Kidney (tissue), 13 donors: ENCODE measurements at regions not wholly inside any gene's neighbourhood (a gene's known extent, or its start where the extent isn't known, plus 50 kb on each side); places are given as distances from the start of the nearest gene placed in this dataset.

Experiments
- DNase-seq, 5 donors: peaks; one replicate each; pipeline ENCODE4 v3.0.0-alpha.2; 2013 to 2020
- FAIRE-seq: peaks from 2 replicates; lab custom pipeline; 2012; peaks lifted over from hg19 to GRCh38; lab: Jason Lieb, UNC
- H3K27ac ChIP-seq, 2 donors: one replicate each; pipeline ENCODE4 v1.7.0; 2013; ENCODE audit warnings: low read depth in 2 of 2, low read length in 2 of 2, inconsistent platforms in 1 of 2
- H3K27me3 ChIP-seq: one replicate; pipeline ENCODE4 v1.7.1; 2013; ENCODE audit warnings: low read length, inconsistent platforms; ENCODE audit not compliant: control insufficient read depth, insufficient read depth
- H3K36me3 ChIP-seq, 3 donors: one replicate each; pipeline versions ENCODE4 v1.7.0 to v1.7.1; 2013; ENCODE audit warnings: low read length in 3 of 3, control low read depth in 1 of 3, inconsistent platforms in 1 of 3; ENCODE audit not compliant: insufficient read depth in 3 of 3, control insufficient read depth in 2 of 3
- H3K4me1 ChIP-seq, 3 donors: one replicate each; pipeline versions ENCODE4 v1.7.0 to v1.7.1; 2013; ENCODE audit warnings: low read length in 3 of 3, inconsistent platforms in 1 of 3, low read depth in 1 of 3; ENCODE audit not compliant: control insufficient read depth in 2 of 3, insufficient read depth in 2 of 3
- H3K4me3 ChIP-seq, 3 donors: one replicate each; pipeline versions ENCODE4 v1.7.0 to v1.8.1; 2013; ENCODE audit warnings: low read length in 3 of 3, control low read depth in 1 of 3, inconsistent platforms in 1 of 3
- H3K9ac ChIP-seq, 3 donors: one replicate each; pipeline versions ENCODE4 v1.7.0 to v1.7.1; 2013; ENCODE audit warnings: low read length in 3 of 3, control low read depth in 1 of 3, inconsistent platforms in 1 of 3
- H3K9me3 ChIP-seq, 3 donors: one replicate each; pipeline versions ENCODE4 v1.7.0 to v1.7.1; 2013; ENCODE audit warnings: low read length in 3 of 3, control low read depth in 1 of 3, inconsistent platforms in 1 of 3; ENCODE audit not compliant: control insufficient read depth in 2 of 3, insufficient read depth in 1 of 3
- CTCF ChIP-seq: IDR thresholded peaks from 3 replicates; pipeline ENCODE4 v1.5.1; 2012; ENCODE audit warnings: mild to moderate bottlenecking, moderate library complexity, borderline replicate concordance; ENCODE audit not compliant: insufficient read depth; ENCODE audit errors: extremely low read depth
- intact Hi-C: fragments of 100-400 bp; cut with DNase I; formaldehyde crosslinking; loops from one replicate; pipeline ENCODE4 v1.11.1; 2022
- donor health status: control.
- donor health status: control.
- donor health status: control.
- donor health status: control.
- donor health status: control.
- donor health status: DM: yes; HTN: yes; CAD: no.
- donor health status: Normal renal cell carcinoma (clear cell type).

GRCh38 chr10:113436851-113437250 is 116.0 kb upstream of the HABP2 start:
- TF ChIP-seq CTCF, result no peak
- intact Hi-C loops, result no loop called here
- no peaks in the 10 kb centered on the region for H3K9me3 ChIP-seq
- H3K9ac ChIP-seq, result no peak overlapping the region
- H3K27me3 ChIP-seq, result no peaks in the 10 kb centered on the region
- no peak overlapping the region for H3K27ac ChIP-seq
- H3K4me1 ChIP-seq, result no peaks in the 10 kb centered on the region
- FAIRE-seq, result no peak
- H3K36me3 ChIP-seq, result no peaks in the 10 kb centered on the region
- no peak for DNase-seq
- H3K4me3 ChIP-seq, result no peak overlapping the region

- H3K4me1 ChIP-seq, result no peaks in the 10 kb centered on the region
- H3K27me3 ChIP-seq, result no peaks in the 10 kb centered on the region
- H3K27ac ChIP-seq, result no peak overlapping the region
- intact Hi-C loops, result no loop called here
- DNase-seq, result no peak
- H3K36me3 ChIP-seq, result no peaks in the 10 kb centered on the region
- no peak overlapping the region for H3K9ac ChIP-seq
- H3K9me3 ChIP-seq, result no peaks in the 10 kb centered on the region
- TF ChIP-seq CTCF, result no peak
- no peak for FAIRE-seq
- no peak overlapping the region for H3K4me3 ChIP-seq
Measured at GRCh38 chr10:113438652-113439051, 114.2 kb upstream of the HABP2 start.

GRCh38 chr10:113441220-113441619 is 111.6 kb upstream of the HABP2 start:
- Histone ChIP-seq H3K9ac (no peak overlapping the region), H3K4me1 (peaks cover 0 to 3% (median 0%) of the 10 kb centered on the region in 3 donors), H3K4me3 (no peak overlapping the region), H3K36me3 (no peaks in the 10 kb centered on the region), H3K9me3 (no peaks in the 10 kb centered on the region), H3K27me3 (no peaks in the 10 kb centered on the region), H3K27ac (no peak overlapping the region)
- DNase-seq (no peak), FAIRE-seq (no peak)
- TF ChIP-seq CTCF, result no peak
- intact Hi-C loops, result no loop called here

GRCh38 chr10:113441686-113442270 is 111.1 kb upstream of the HABP2 start:
- H3K27me3 ChIP-seq, result no peaks in the 10 kb centered on the region
- intact Hi-C loops, result no loop called here
- no peak for FAIRE-seq
- no peak for TF ChIP-seq CTCF
- no peak overlapping the region for H3K4me3 ChIP-seq
- no peak overlapping the region for H3K27ac ChIP-seq
- no peaks in the 10 kb centered on the region for H3K36me3 ChIP-seq
- H3K9ac ChIP-seq, result no peak overlapping the region
- no peak for DNase-seq
- no peaks in the 10 kb centered on the region for H3K9me3 ChIP-seq
- peaks cover 0 to 3% (median 0%) of the 10 kb centered on the region in 3 donors for H3K4me1 ChIP-seq
